Nucleus accumbens (tissue), 56 donors: ENCODE measurements at regions not wholly inside any gene's neighbourhood (a gene's known extent, or its start where the extent isn't known, plus 50 kb on each side); places are given as distances from the start of the nearest gene placed in this dataset.
"Not testable (repeated sequence)": the region's sequence is repeated elsewhere in the genome, so short reads cannot be mapped to it uniquely, and the experiment has no call there.

ENCODE experiments used
- DNase-seq, 56 donors: peaks; one replicate each; lab custom pipeline; 2025; lab: John Stamatoyannopoulos, UW

GRCh38 chr20:47971058-47971791 lies 185.9 kb upstream of the SULF2 start:
- DNase-seq: no peak

GRCh38 chr20:47970282-47970903 lies 185.1 kb upstream of the SULF2 start:
- no peak for DNase-seq

GRCh38 chr20:47969426-47969825 lies 184.1 kb upstream of the SULF2 start:
- DNase-seq: no peak

- DNase-seq: no peak
These were observed 183.4 kb upstream of the SULF2 start for GRCh38 chr20:47968541-47969310.

- DNase-seq: no peak
These were observed 178.9 kb upstream of the SULF2 start for GRCh38 chr20:47964149-47964548.

- DNase-seq: no peak
These were observed 177.7 kb upstream of the SULF2 start for GRCh38 chr20:47963022-47963421.

- DNase-seq: no peak
These were observed 177.1 kb upstream of the SULF2 start for GRCh38 chr20:47962286-47962963.

- no peak for DNase-seq
These were observed 175.7 kb upstream of the SULF2 start for GRCh38 chr20:47960769-47961541.

- no peak for DNase-seq
These were observed 175.0 kb upstream of the SULF2 start for GRCh38 chr20:47960277-47960676.

GRCh38 chr20:47957989-47958801 lies 172.9 kb upstream of the SULF2 start:
- DNase-seq: not testable (repeated sequence)

- no peak for DNase-seq
These were observed 171.9 kb upstream of the SULF2 start for GRCh38 chr20:47957135-47957534.

- DNase-seq: no peak
These were observed 171.2 kb upstream of the SULF2 start for GRCh38 chr20:47956268-47956995.

GRCh38 chr20:47953471-47953870 lies 168.2 kb upstream of the SULF2 start:
- DNase-seq: no peak

GRCh38 chr20:47952023-47952564 lies 166.8 kb upstream of the SULF2 start:
- no peak for DNase-seq

- no peak for DNase-seq
These were observed 166.3 kb upstream of the SULF2 start for GRCh38 chr20:47951521-47951971.

- no peak for DNase-seq
These were observed 165.6 kb upstream of the SULF2 start for GRCh38 chr20:47950913-47951283.

- peak in 19 of 56 donors; percentile 9 to 69 (median 42) for DNase-seq
These were observed 165.0 kb upstream of the SULF2 start for GRCh38 chr20:47950124-47950912.
